ENCODE measurements at regions not wholly inside any gene's neighbourhood (a gene's known extent, or its start where the extent isn't known, plus 50 kb on each side); places are given as distances from the start of the nearest gene placed in this dataset.

DNA sequence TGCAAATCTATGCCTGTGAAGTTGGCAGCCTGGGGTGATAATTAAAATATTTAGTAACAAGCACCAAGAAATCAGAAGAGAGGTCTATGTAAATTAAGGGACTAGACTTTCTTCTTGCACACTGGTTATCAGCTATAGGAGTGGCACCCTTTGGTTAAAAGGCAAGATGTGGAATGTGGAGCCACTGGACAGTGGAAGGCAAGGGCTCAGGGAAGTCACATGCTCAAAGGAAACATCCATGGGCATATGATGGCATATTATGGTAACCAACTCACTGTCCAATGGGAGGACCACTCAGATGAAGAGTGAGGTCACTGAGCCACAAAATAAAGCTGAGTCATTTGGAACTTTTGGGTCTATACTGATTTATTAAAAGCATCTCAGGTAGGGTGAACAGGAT lies 165.6 kb upstream of the PRICKLE2 start:
- TF ChIP-seq MYC (IDR thresholded peaks at IDR 0.05; ENCODE audit: low read depth, low read length) = no peak
- TF ChIP-seq, protein P1, sequence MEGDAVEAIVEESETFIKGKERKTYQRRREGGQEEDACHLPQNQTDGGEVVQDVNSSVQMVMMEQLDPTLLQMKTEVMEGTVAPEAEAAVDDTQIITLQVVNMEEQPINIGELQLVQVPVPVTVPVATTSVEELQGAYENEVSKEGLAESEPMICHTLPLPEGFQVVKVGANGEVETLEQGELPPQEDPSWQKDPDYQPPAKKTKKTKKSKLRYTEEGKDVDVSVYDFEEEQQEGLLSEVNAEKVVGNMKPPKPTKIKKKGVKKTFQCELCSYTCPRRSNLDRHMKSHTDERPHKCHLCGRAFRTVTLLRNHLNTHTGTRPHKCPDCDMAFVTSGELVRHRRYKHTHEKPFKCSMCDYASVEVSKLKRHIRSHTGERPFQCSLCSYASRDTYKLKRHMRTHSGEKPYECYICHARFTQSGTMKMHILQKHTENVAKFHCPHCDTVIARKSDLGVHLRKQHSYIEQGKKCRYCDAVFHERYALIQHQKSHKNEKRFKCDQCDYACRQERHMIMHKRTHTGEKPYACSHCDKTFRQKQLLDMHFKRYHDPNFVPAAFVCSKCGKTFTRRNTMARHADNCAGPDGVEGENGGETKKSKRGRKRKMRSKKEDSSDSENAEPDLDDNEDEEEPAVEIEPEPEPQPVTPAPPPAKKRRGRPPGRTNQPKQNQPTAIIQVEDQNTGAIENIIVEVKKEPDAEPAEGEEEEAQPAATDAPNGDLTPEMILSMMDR (IDR thresholded peaks at IDR 0.05; ENCODE audit: low read depth, low read length) = no peak
- TF ChIP-seq POLR2A (IDR thresholded peaks at IDR 0.05; ENCODE audit: extremely low read depth, insufficient read length) = no peak
- TF ChIP-seq, protein P2, sequence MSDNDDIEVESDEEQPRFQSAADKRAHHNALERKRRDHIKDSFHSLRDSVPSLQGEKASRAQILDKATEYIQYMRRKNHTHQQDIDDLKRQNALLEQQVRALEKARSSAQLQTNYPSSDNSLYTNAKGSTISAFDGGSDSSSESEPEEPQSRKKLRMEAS (IDR thresholded peaks at IDR 0.05; ENCODE audit: low read depth, low read length) = no peak
- no peak for DNase-seq (ENCODE audit: low read depth)
- H3K4me3 ChIP-seq (ENCODE audit: low read depth, low read length) = no peak overlapping the region

DNA sequence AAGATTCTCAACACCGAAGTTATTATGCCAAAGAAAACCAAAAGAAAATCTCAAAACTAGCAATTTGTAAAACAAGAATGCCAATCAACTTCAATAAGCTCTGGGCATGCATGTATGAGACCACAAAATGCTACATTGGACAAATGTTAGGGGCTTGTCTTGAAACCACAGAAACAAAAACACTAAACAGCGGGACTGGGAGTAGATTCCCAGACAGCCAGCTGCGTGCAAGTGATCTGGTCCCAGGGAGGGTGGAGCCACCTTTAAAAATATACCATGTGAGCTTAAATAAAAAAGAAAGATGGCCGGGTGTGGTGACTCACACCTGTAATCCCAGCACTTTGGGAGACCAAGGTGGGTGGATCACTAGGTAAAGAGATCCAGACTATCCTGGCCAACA lies 163.6 kb upstream of the PRICKLE2 start:
- DNase-seq (ENCODE audit: low read depth) = no peak
- no peak for TF ChIP-seq MYC (IDR thresholded peaks at IDR 0.05; ENCODE audit: low read depth, low read length)
- TF ChIP-seq, protein P1 (IDR thresholded peaks at IDR 0.05; ENCODE audit: low read depth, low read length) = no peak
- TF ChIP-seq, protein P2 (IDR thresholded peaks at IDR 0.05; ENCODE audit: low read depth, low read length) = no peak
- TF ChIP-seq POLR2A (IDR thresholded peaks at IDR 0.05; ENCODE audit: extremely low read depth, insufficient read length) = no peak
- H3K4me3 ChIP-seq (ENCODE audit: low read depth, low read length) = no peak overlapping the region

DNA sequence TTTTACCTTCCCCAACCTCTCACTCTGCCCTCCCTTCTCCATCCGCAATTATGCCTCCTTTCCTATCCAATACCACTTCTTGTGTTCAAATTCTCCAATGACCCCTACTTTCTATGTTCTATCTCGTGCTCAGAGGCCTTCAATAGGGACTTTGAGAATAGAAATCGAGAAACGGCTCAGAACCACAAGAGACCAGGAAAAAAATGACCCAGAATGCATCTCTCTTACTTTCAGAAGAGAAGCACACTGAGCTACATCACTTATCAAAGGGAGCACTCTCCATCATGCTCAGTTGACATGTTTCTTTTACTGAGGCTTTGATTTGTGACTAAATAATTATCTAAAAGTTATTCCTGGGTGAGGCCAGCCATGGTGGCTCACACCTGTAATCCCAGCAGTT lies 162.4 kb upstream of the PRICKLE2 start:
- no peak for DNase-seq (ENCODE audit: low read depth)
- TF ChIP-seq MYC (IDR thresholded peaks at IDR 0.05; ENCODE audit: low read depth, low read length) (no peak), POLR2A (IDR thresholded peaks at IDR 0.05; ENCODE audit: extremely low read depth, insufficient read length) (no peak)
- TF ChIP-seq, protein P1 (IDR thresholded peaks at IDR 0.05; ENCODE audit: low read depth, low read length) = no peak
- TF ChIP-seq, protein P2 (IDR thresholded peaks at IDR 0.05; ENCODE audit: low read depth, low read length) = no peak
- no peak overlapping the region for H3K4me3 ChIP-seq (ENCODE audit: low read depth, low read length)

GRCh38 chr3:64385277-64385676 lies 160.0 kb upstream of the PRICKLE2 start:
- H3K4me3 ChIP-seq (ENCODE audit: low read depth, low read length) = no peak overlapping the region
- DNase-seq (ENCODE audit: low read depth) = no peak
- TF ChIP-seq POLR2A (IDR thresholded peaks at IDR 0.05; ENCODE audit: extremely low read depth, insufficient read length) (no peak), MYC (IDR thresholded peaks at IDR 0.05; ENCODE audit: low read depth, low read length) (no peak)
- TF ChIP-seq, protein P1 (IDR thresholded peaks at IDR 0.05; ENCODE audit: low read depth, low read length) = no peak
- TF ChIP-seq, protein P2 (IDR thresholded peaks at IDR 0.05; ENCODE audit: low read depth, low read length) = no peak

DNA sequence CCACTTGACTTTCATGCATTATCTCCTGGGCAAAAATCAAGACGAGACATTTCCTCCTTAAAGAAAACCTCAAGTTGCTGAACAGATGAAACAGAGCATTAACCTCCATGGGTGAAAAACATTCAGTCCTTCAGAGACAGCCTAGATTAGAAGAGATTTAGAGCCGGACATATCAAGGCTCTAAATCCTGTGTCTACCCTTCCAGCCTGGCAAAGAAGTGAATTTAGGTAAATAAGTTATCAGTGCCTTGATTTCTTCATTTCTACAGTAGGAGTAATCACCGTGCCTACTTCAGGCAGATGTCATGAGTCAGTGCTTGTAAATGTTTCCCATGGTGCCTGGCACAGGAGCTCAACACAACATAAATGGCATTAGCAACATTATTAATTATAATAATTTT lies 159.3 kb upstream of the PRICKLE2 start:
- TF ChIP-seq, protein P2 (IDR thresholded peaks at IDR 0.05; ENCODE audit: low read depth, low read length) = no peak
- TF ChIP-seq POLR2A (IDR thresholded peaks at IDR 0.05; ENCODE audit: extremely low read depth, insufficient read length) = no peak
- TF ChIP-seq, protein P1 (IDR thresholded peaks at IDR 0.05; ENCODE audit: low read depth, low read length) = no peak
- TF ChIP-seq MYC (IDR thresholded peaks at IDR 0.05; ENCODE audit: low read depth, low read length) = no peak
- no peak for DNase-seq (ENCODE audit: low read depth)
- no peak overlapping the region for H3K4me3 ChIP-seq (ENCODE audit: low read depth, low read length)

- no peak for DNase-seq (ENCODE audit: low read depth)
- TF ChIP-seq, protein P1 (IDR thresholded peaks at IDR 0.05; ENCODE audit: low read depth, low read length) = no peak
- TF ChIP-seq, protein P2 (IDR thresholded peaks at IDR 0.05; ENCODE audit: low read depth, low read length) = no peak
- no peak for TF ChIP-seq POLR2A (IDR thresholded peaks at IDR 0.05; ENCODE audit: extremely low read depth, insufficient read length)
- TF ChIP-seq MYC (IDR thresholded peaks at IDR 0.05; ENCODE audit: low read depth, low read length) = no peak
- H3K4me3 ChIP-seq (ENCODE audit: low read depth, low read length) = no peak overlapping the region
Observed at GRCh38 chr3:64382153-64382552, 156.9 kb upstream of the PRICKLE2 start.
